ENCODE measurements at regions not wholly inside any gene's neighbourhood (a gene's known extent, or its start where the extent isn't known, plus 50 kb on each side); places are given as distances from the start of the nearest gene placed in this dataset.

DNA sequence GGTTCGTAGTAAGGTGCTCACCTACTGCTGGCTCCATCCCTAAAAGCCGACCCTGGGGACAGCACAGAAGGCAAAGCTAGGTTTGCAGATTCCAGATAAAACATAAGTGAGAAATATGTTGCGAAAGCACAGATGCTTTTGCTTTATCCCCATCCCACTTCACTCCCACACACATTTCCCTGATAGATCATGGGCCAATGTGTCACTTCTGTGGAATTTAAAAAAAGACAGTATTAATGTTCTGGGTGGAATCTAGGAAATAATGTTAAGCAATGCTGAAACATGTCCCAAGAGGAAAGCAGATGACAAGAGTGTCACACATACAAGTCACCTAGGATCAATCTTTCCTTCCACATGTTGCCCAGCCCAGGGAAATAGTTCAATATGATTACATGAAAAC is 661.0 kb upstream of the MIR17HG start:
- TF ChIP-seq, protein P1, sequence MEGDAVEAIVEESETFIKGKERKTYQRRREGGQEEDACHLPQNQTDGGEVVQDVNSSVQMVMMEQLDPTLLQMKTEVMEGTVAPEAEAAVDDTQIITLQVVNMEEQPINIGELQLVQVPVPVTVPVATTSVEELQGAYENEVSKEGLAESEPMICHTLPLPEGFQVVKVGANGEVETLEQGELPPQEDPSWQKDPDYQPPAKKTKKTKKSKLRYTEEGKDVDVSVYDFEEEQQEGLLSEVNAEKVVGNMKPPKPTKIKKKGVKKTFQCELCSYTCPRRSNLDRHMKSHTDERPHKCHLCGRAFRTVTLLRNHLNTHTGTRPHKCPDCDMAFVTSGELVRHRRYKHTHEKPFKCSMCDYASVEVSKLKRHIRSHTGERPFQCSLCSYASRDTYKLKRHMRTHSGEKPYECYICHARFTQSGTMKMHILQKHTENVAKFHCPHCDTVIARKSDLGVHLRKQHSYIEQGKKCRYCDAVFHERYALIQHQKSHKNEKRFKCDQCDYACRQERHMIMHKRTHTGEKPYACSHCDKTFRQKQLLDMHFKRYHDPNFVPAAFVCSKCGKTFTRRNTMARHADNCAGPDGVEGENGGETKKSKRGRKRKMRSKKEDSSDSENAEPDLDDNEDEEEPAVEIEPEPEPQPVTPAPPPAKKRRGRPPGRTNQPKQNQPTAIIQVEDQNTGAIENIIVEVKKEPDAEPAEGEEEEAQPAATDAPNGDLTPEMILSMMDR (IDR thresholded peaks at IDR 0.05) = no peak
- TF ChIP-seq POLR2A (IDR thresholded peaks at IDR 0.05) = no peak

Data from thyroid gland (tissue), 4 donors.